Neural cell (in vitro differentiated cells): ENCODE measurements at regions not wholly inside any gene's neighbourhood (a gene's known extent, or its start where the extent isn't known, plus 50 kb on each side); places are given as distances from the start of the nearest gene placed in this dataset.

Experiments
- H2AFZ ChIP-seq: fragments of 200-600, 300-800 bp; sonication (generic), shearing (Covaris generic); 2 replicates; pipeline ENCODE4 v1.6.0; 2014; ENCODE audit warnings: low read depth, mild to moderate bottlenecking, antibody characterized with exemption, low read length, moderate library complexity
- H3F3A ChIP-seq: fragments of 200-600 bp; shearing (Covaris generic); 2 replicates; pipeline ENCODE4 v1.6.1; 2016; ENCODE audit warnings: mild to moderate bottlenecking, moderate library complexity, mixed read lengths, antibody characterized with exemption, low read length; ENCODE audit not compliant: insufficient read depth, poor library complexity, severe bottlenecking
- H3K27ac ChIP-seq: fragments of 200-600, 300-800 bp; sonication (generic), shearing (Covaris generic); 2 replicates; pipeline ENCODE4 v1.5.1; 2014; ENCODE audit warnings: mild to moderate bottlenecking, low read length, moderate library complexity
- H3K27me3 ChIP-seq: fragments of 300-800, 200-600 bp; sonication (generic), shearing (Covaris generic); 2 replicates; pipeline ENCODE4 v1.6.0; 2014; ENCODE audit warnings: mild to moderate bottlenecking, low read depth, low read length, moderate library complexity; ENCODE audit not compliant: insufficient read depth
- H3K36me3 ChIP-seq: fragments of 300-800, 200-600 bp; sonication (generic), shearing (Covaris generic); 2 replicates; pipeline ENCODE4 v1.5.1; 2014; ENCODE audit warnings: mild to moderate bottlenecking, antibody characterized with exemption, low read length, moderate library complexity; ENCODE audit not compliant: insufficient read depth
- H3K4me2 ChIP-seq: fragments of 300-800, 200-600 bp; sonication (generic), shearing (Covaris generic); 2 replicates; pipeline ENCODE4 v1.6.0; 2014; ENCODE audit warnings: mild to moderate bottlenecking, low read length
- H3K4me3 ChIP-seq: fragments of 300-800, 200-600 bp; sonication (generic), shearing (Covaris generic); 2 replicates; pipeline ENCODE4 v1.5.1; 2014; ENCODE audit warnings: mild to moderate bottlenecking, low read length, moderate library complexity
- H3K79me2 ChIP-seq: fragments of 200-600 bp; shearing (Covaris generic); replicated peaks from 2 replicates; pipeline ENCODE4 v1.6.0; 2014; ENCODE audit warnings: mild to moderate bottlenecking, low read length, moderate library complexity; ENCODE audit not compliant: insufficient read depth
- H3K9ac ChIP-seq: fragments of 300-800, 200-600 bp; sonication (generic), shearing (Covaris generic); 2 replicates; pipeline ENCODE4 v1.6.1; 2016; ENCODE audit warnings: mild to moderate bottlenecking, low read length, mixed read lengths
- H3K9me2 ChIP-seq: fragments of 200-600 bp; shearing (Covaris generic); 2 replicates; pipeline ENCODE4 v1.6.1; 2016; ENCODE audit warnings: mild to moderate bottlenecking, low read length, mixed read lengths; ENCODE audit not compliant: insufficient read depth
- H3K9me3 ChIP-seq: fragments of 200-600, 300-800 bp; sonication (generic), shearing (Covaris generic); 2 replicates; pipeline ENCODE4 v1.6.1; 2016; ENCODE audit warnings: mild to moderate bottlenecking, mixed run types, low read length, moderate library complexity, mixed read lengths
- H4K20me1 ChIP-seq: fragments of 200-600 bp; shearing (Covaris generic); 2 replicates; pipeline ENCODE4 v1.6.1; 2016; ENCODE audit warnings: mild to moderate bottlenecking, mixed run types; ENCODE audit not compliant: insufficient read depth
- CTCF ChIP-seq: fragments of 450-650 bp; IDR thresholded peaks from 2 replicates; pipeline ENCODE4 v1.5.1; 2014; ENCODE audit warnings: antibody characterized with exemption, mild to moderate bottlenecking, moderate library complexity; ENCODE audit not compliant: poor library complexity, severe bottlenecking
- EP300 ChIP-seq: fragments of 450-650 bp; conservative IDR thresholded peaks from 2 replicates; pipeline ENCODE4 v1.6.1; 2014; ENCODE audit warnings: antibody characterized with exemption, mild to moderate bottlenecking, moderate library complexity; ENCODE audit not compliant: poor library complexity, severe bottlenecking
- EZH2 ChIP-seq: fragments of 200-600, 300-800 bp; shearing (Covaris generic), sonication (generic); IDR thresholded peaks from 2 replicates; pipeline ENCODE4 v1.6.1; 2014; ENCODE audit warnings: antibody characterized with exemption, low read length, borderline replicate concordance, mild to moderate bottlenecking; ENCODE audit not compliant: insufficient read depth, poor library complexity, severe bottlenecking
- MXI1 ChIP-seq: fragments of 450-650 bp; conservative IDR thresholded peaks from 2 replicates; pipeline ENCODE4 v1.6.1; 2014; ENCODE audit warnings: antibody characterized with exemption, mild to moderate bottlenecking; ENCODE audit not compliant: poor library complexity, severe bottlenecking
- POLR2AphosphoS5 ChIP-seq: IDR thresholded peaks from 2 replicates; pipeline ENCODE4 v1.6.1; 2012
- RAD21 ChIP-seq: fragments of 450-650 bp; conservative IDR thresholded peaks from 2 replicates; pipeline ENCODE4 v1.6.1; 2014; ENCODE audit warnings: antibody characterized with exemption, mild to moderate bottlenecking, moderate library complexity
- REST ChIP-seq: IDR thresholded peaks from 2 replicates; pipeline ENCODE4 v1.6.1; 2012; ENCODE audit warnings: borderline replicate concordance
- SMC3 ChIP-seq: fragments of 450-650 bp; conservative IDR thresholded peaks from 2 replicates; pipeline ENCODE4 v1.6.1; 2014; ENCODE audit warnings: antibody characterized with exemption, mild to moderate bottlenecking, moderate library complexity; ENCODE audit not compliant: poor library complexity
- TAF1 ChIP-seq: IDR thresholded peaks from 2 replicates; pipeline ENCODE4 v1.6.1; 2012; ENCODE audit warnings: low read depth

- Histone ChIP-seq H2AFZ (no peak overlapping the region), H3K27ac (no peak overlapping the region), H4K20me1 (no peaks in the 10 kb centered on the region), H3K9ac (no peak overlapping the region), H3K9me2 (no peaks in the 10 kb centered on the region), H3K4me2 (no peak overlapping the region), H3K4me3 (no peak overlapping the region), H3K27me3 (no peaks in the 10 kb centered on the region), H3K79me2 (no peaks in the 10 kb centered on the region), H3K36me3 (no peaks in the 10 kb centered on the region), H3K9me3 (peaks cover 4% of the 10 kb centered on the region), H3F3A (no peaks in the 10 kb centered on the region)
- TF ChIP-seq EP300 (no peak), SMC3 (no peak), RAD21 (no peak), TAF1 (no peak), CTCF (no peak), POLR2AphosphoS5 (no peak), EZH2 (no peak), REST (no peak), MXI1 (no peak)
Observed at GRCh38 chr4:126405369-126405982, 1090.7 kb downstream of the FAT4 start.

GRCh38 chr4:126409746-126410145 lies 1095.0 kb downstream of the FAT4 start:
- Histone ChIP-seq H3K27ac (no peak overlapping the region), H3K9ac (no peak overlapping the region), H2AFZ (no peak overlapping the region), H3K79me2 (no peaks in the 10 kb centered on the region), H3K9me3 (peaks cover 4% of the 10 kb centered on the region), H3K36me3 (no peaks in the 10 kb centered on the region), H3F3A (no peaks in the 10 kb centered on the region), H3K27me3 (no peaks in the 10 kb centered on the region), H3K4me3 (no peak overlapping the region), H3K9me2 (no peaks in the 10 kb centered on the region), H3K4me2 (no peak overlapping the region), H4K20me1 (no peaks in the 10 kb centered on the region)
- TF ChIP-seq POLR2AphosphoS5 = no peak
- no peak for TF ChIP-seq MXI1
- TF ChIP-seq EP300 = no peak
- no peak for TF ChIP-seq CTCF
